Common myeloid progenitor, CD34-positive (primary cell): ENCODE measurements at regions not wholly inside any gene's neighbourhood (a gene's known extent, or its start where the extent isn't known, plus 50 kb on each side); places are given as distances from the start of the nearest gene placed in this dataset.

Source experiments
- CTCF ChIA-PET: fragments of 350-600 bp; sonication (Branson Sonifier 250); formaldehyde crosslinking; loops from one replicate; lab custom pipeline; 2021; ENCODE audit warnings: antibody characterized with exemption; lab: Charles Lee
- POLR2A ChIA-PET: fragments of 350-600 bp; sonication (Branson Sonifier 250); formaldehyde crosslinking; loops from one replicate; lab custom pipeline; 2021; ENCODE audit warnings: antibody characterized with exemption; lab: Charles Lee
- DNase-seq, 3 donors: peaks; one replicate each; pipeline versions ENCODE4 v3.0.0 to v3.0.0-alpha.2; 2013
- H3K27ac ChIP-seq, 2 experiments: 1 replicate in 1 of 2; 2 replicates in 1 of 2; pipeline ENCODE4 v1.7.0; 2013; ENCODE audit warnings: inconsistent platforms in 2 of 2, low read length in 2 of 2, mild to moderate bottlenecking in 2 of 2, low read depth in 1 of 2, moderate library complexity in 1 of 2; ENCODE audit not compliant: severe bottlenecking in 2 of 2, insufficient read depth in 1 of 2, poor library complexity in 1 of 2
- H3K27me3 ChIP-seq, 5 experiments: replicated peaks in 2 of 5; 1 replicate in 3 of 5; 2 replicates in 2 of 5; pipeline versions ENCODE4 v1.6.1 to v1.7.0; 2013; ENCODE audit warnings: low read length in 4 of 5, mild to moderate bottlenecking in 2 of 5, moderate library complexity in 2 of 5, inconsistent platforms in 1 of 5; ENCODE audit not compliant: insufficient read depth in 5 of 5, control insufficient read depth in 4 of 5
- H3K36me3 ChIP-seq, 4 experiments: 1 replicate in 2 of 4; 2 replicates in 2 of 4; pipeline versions ENCODE4 v1.6.1 to v1.7.0; 2013; ENCODE audit warnings: low read length in 3 of 4, control low read depth in 1 of 4, mild to moderate bottlenecking in 1 of 4; ENCODE audit not compliant: control insufficient read depth in 4 of 4, insufficient read depth in 4 of 4
- H3K4me1 ChIP-seq, 4 experiments: 1 replicate in 3 of 4; 2 replicates in 1 of 4; pipeline versions ENCODE4 v1.6.1 to v1.7.1; 2013; ENCODE audit warnings: low read length in 3 of 4, mild to moderate bottlenecking in 3 of 4, control low read depth in 1 of 4, inconsistent platforms in 1 of 4, moderate library complexity in 1 of 4; ENCODE audit not compliant: control insufficient read depth in 4 of 4, insufficient read depth in 4 of 4; ENCODE audit errors: control extremely low read depth in 1 of 4
- H3K4me3 ChIP-seq, 7 experiments: 1 replicate in 4 of 7; 2 replicates in 3 of 7; pipeline versions ENCODE4 v1.5.1 to v1.7.0; 2013; ENCODE audit warnings: mild to moderate bottlenecking in 7 of 7, low read length in 6 of 7, moderate library complexity in 6 of 7, inconsistent platforms in 2 of 7, low read depth in 2 of 7, control low read depth in 1 of 7; ENCODE audit not compliant: insufficient read depth in 4 of 7, control insufficient read depth in 1 of 7; ENCODE audit errors: extremely low read depth in 1 of 7
- H3K9me3 ChIP-seq, 5 experiments: 1 replicate in 4 of 5; 2 replicates in 1 of 5; pipeline versions ENCODE4 v1.6.1 to v1.7.1; 2013; ENCODE audit warnings: low read length in 4 of 5, mild to moderate bottlenecking in 2 of 5, inconsistent platforms in 1 of 5, low read depth in 1 of 5, moderate library complexity in 1 of 5; ENCODE audit not compliant: control insufficient read depth in 4 of 5, insufficient read depth in 2 of 5; ENCODE audit errors: control extremely low read depth in 1 of 5
- WGBS: methylation state at CpG from one replicate; pipeline ENCODE4 v1.1.5; 2013; ENCODE audit not compliant: insufficient coverage; 5-methylcytosine and 5-hydroxymethylcytosine counted together

DNA sequence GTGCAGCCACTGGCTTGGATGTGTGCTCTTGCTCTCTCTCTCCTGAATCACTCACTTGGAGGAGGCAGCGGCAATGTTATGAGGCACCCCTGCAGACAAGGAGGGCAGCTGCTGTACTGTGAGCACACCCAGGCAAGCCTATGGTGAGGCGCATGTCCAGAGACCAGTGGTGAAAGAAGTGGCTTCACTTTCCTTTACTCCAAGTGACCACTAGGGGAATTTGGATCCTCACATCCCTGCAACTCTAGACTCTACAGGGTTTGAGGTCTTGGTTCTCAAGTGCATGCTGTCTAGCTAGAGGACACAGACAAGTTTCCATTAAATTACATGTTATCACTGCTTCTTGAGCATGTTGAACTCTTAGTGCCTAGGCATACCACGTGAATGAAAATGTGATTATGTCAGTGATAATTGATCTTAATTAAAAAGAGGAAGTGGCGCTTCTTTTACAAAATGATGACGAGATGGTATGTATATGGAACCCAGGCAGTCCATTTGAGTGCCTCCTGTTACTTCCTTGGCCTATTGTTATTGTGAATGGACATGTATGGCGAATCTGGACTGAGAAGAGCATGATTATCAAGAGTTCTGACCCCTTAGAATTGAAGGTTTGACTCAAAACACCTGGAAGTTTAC, 181.0 kb upstream of the CDH2 start:
- 95% methylated on average over 6 of the region's 6 CpGs for WGBS
- CTCF ChIA-PET, result no interaction called here
- Histone ChIP-seq H3K4me1 (no peaks in the 10 kb centered on the region), H3K27ac (no peak overlapping the region), H3K36me3 (no peaks in the 10 kb centered on the region), H3K9me3 (no peaks in the 10 kb centered on the region), H3K4me3 (no peak overlapping the region), H3K27me3 (no peaks in the 10 kb centered on the region)
- no peak for DNase-seq
- POLR2A ChIA-PET, result no interaction called here

DNA sequence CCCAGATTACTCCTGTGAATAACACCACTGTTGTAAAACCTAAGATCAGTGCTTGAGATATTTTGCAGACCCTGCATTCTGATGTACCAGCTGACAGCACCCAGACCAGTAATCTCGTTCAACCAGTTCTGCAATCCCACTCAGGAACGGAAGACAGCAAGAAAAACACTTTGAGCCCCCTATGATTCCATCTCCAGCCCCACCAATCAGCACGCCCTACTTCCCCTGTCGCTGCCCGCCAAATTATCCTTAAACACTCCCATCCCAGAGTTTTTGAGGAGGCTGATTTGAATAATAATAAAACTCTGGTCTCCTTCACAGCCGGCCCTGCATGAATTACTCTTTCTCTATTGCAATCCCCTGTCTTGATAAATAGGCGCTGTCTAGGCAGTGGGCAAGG, 173.9 kb upstream of the CDH2 start:
- no peak for DNase-seq
- no peaks in the 10 kb centered on the region for H3K4me1 ChIP-seq
- WGBS, result 69% methylated on average over 2 of the region's 7 CpGs
- no peak overlapping the region for H3K4me3 ChIP-seq
- ChIA-PET CTCF (no interaction called here), POLR2A (no interaction called here)
- no peak overlapping the region for H3K27ac ChIP-seq
- no peaks in the 10 kb centered on the region for H3K27me3 ChIP-seq
- H3K36me3 ChIP-seq, result no peaks in the 10 kb centered on the region
- peaks cover 0 to 2% (median 0%) of the 10 kb centered on the region in 5 experiments for H3K9me3 ChIP-seq

DNA sequence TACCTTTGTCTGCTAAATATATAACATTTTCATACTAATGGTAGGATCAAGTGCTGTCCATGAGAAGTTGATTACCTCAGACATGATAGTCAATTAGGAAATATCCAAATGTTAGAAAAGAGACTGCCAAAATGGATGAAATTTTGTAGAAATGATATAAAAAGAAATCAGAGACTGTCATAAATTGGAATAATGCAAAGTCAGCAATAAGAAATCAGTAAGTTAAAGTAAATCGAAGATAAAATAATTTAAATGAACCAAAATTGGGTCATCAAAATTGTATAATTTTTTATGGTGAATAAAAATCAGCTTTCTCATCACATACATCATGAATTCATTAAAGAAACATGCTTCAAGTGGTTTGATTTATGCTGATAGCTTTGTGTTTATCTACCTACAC, 165.3 kb upstream of the CDH2 start:
- Histone ChIP-seq H3K27me3 (no peaks in the 10 kb centered on the region), H3K36me3 (no peaks in the 10 kb centered on the region), H3K27ac (no peak overlapping the region), H3K4me1 (no peaks in the 10 kb centered on the region), H3K9me3 (no peaks in the 10 kb centered on the region), H3K4me3 (no peak overlapping the region)
- WGBS, result no CpG with 5 or more reads among the region's 1 CpG
- POLR2A ChIA-PET, result no interaction called here
- DNase-seq, result no peak
- CTCF ChIA-PET, result no interaction called here

DNA sequence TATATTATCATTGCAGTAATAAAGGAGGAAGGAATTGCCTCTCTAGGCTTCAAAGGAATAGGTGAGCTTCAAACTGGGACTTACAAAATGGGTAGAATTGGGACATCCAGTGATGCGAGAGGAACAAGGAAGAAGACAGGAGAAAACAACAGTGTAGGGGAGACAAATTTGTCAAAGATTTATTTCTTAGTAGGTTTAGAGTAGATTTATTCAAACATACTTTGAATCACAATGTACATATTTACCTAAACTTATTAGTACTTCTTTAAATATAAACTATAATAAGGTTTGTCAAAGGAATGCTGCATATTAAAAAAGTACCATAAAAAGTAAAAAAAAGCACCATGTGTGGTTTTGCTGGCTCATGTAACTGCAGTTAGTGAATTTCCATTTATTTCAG, 161.4 kb upstream of the CDH2 start:
- Histone ChIP-seq H3K4me3 (no peak overlapping the region), H3K36me3 (no peaks in the 10 kb centered on the region), H3K27ac (no peak overlapping the region), H3K4me1 (peaks cover 0 to 2% (median 0%) of the 10 kb centered on the region in 4 experiments), H3K9me3 (no peaks in the 10 kb centered on the region), H3K27me3 (no peaks in the 10 kb centered on the region)
- WGBS, result no CpG with 5 or more reads among the region's 1 CpG
- ChIA-PET CTCF (no interaction called here), POLR2A (no interaction called here)
- no peak for DNase-seq

DNA sequence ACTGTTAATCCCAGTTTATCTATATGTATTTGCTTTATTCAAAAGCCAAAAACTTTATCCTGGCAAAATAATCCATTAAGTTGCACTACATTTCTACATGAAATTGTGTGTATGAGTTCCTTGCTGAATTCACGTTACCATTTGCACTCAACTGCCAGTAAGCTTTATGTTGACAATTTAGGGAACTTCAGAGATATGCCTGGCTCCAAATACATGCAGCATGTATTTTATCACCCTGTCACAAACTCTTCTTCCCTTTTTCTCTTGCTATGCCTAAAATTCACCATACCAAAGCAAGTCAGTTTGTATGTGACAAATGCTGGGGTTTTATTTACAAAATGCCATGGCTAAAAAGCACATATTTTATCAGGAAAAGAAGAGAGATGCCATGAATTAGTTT, 157.6 kb upstream of the CDH2 start:
- POLR2A ChIA-PET, result no interaction called here
- CTCF ChIA-PET, result no interaction called here
- no peak overlapping the region for H3K27ac ChIP-seq
- 0% methylated on average over 1 of the region's 1 CpG for WGBS
- no peaks in the 10 kb centered on the region for H3K36me3 ChIP-seq
- DNase-seq, result peak in 2 of 3 donors; percentile 67 to 80
- peaks cover 0 to 10% (median 0%) of the 10 kb centered on the region in 4 experiments for H3K4me1 ChIP-seq
- no peaks in the 10 kb centered on the region for H3K9me3 ChIP-seq
- no peak overlapping the region for H3K4me3 ChIP-seq
- H3K27me3 ChIP-seq, result no peaks in the 10 kb centered on the region

DNA sequence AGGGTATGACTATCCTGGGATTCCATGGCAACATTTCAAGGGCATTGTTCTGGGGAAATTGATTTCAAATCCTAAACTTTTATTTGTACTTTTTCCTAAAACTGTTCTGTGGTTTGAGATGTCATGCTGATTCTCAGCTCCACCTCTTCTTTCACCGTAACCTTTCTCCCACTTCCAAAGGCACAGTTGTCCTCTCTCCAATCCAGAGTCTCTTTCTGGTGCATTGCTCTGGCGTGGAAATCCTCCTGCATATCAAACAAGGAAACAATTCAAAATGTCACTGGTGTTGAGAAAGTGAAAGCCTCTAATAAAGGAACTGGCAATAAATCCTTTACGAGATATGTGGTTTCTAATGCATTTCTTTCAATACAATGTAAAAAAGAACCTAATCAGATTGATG, 155.1 kb upstream of the CDH2 start:
- POLR2A ChIA-PET, result no interaction called here
- no peaks in the 10 kb centered on the region for H3K27me3 ChIP-seq
- no peak overlapping the region for H3K27ac ChIP-seq
- peak overlapping the region in 2 of 7 experiments; percentile 42 to 45 for H3K4me3 ChIP-seq
- DNase-seq, result peak in 1 of 3 donors; percentile 27
- no peaks in the 10 kb centered on the region for H3K36me3 ChIP-seq
- peaks cover 0 to 15% (median 0%) of the 10 kb centered on the region in 4 experiments for H3K4me1 ChIP-seq
- WGBS, result no CpG with 5 or more reads among the region's 3 CpGs
- CTCF ChIA-PET, result no interaction called here
- no peaks in the 10 kb centered on the region for H3K9me3 ChIP-seq

DNA sequence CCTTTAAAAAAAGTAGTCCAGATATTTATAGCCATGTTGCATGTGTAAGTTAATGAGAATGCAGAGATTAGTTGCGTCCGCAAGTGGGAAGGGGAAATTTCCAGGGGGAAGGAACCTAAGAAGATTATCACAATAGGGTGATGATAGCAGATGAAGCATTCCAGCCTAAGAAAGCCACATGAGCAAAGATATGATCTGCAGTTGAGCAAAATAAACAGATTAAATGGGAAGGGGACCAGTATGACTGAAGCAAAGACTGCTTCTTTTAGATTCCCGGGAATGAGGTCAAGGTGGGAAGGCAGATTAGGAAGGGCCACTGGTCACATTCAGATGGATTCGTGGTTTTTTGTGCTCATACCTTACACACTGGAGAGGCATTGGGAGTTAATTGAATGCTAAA, 154.6 kb upstream of the CDH2 start:
- peaks cover 0 to 15% (median 0%) of the 10 kb centered on the region in 4 experiments for H3K4me1 ChIP-seq
- 86% methylated on average over 2 of the region's 4 CpGs for WGBS

More for the DNA sequence above, 154.6 kb upstream of the CDH2 start:
- no peak overlapping the region for H3K4me3 ChIP-seq
- no peaks in the 10 kb centered on the region for H3K36me3 ChIP-seq
- ChIA-PET POLR2A (no interaction called here), CTCF (no interaction called here)
- DNase-seq, result no peak
- H3K27me3 ChIP-seq, result no peaks in the 10 kb centered on the region
- no peaks in the 10 kb centered on the region for H3K9me3 ChIP-seq
- no peak overlapping the region for H3K27ac ChIP-seq
